PC-9 (cell line): ENCODE measurements at regions not wholly inside any gene's neighbourhood (a gene's known extent, or its start where the extent isn't known, plus 50 kb on each side); places are given as distances from the start of the nearest gene placed in this dataset.

ENCODE experiments used
- BruUV-seq: library from RNA; stranded (reverse); fragments of 400-500 nt; replicated peaks from 2 replicates; lab custom pipeline; 2021; lab: Mats Ljungman, UMichigan
- CTCF ChIA-PET: fragments of 300-600 bp; sonication (Branson Sonifier 250); formaldehyde crosslinking; loops from one replicate; lab custom pipeline; 2022; ENCODE audit warnings: antibody characterized with exemption; lab: Charles Lee
- POLR2A ChIA-PET: fragments of 300-600 bp; sonication (Branson Sonifier 250); formaldehyde crosslinking; loops from one replicate; lab custom pipeline; 2022; ENCODE audit warnings: antibody characterized with exemption; ENCODE audit not compliant: unreplicated experiment; lab: Charles Lee
- DNase-seq, 2 experiments: peaks; one replicate each; pipeline versions ENCODE4 v3.0.0 to v3.0.0-alpha.2; 2015 to 2022; ENCODE audit warnings: mixed read lengths in 1 of 2
- H2AFZ ChIP-seq: fragments of 200-600 bp; sonication (generic); 2 replicates; pipeline ENCODE4 v1.8.1; 2017; ENCODE audit warnings: antibody characterized with exemption
- H3F3A ChIP-seq: fragments of 200-600 bp; sonication (generic); 2 replicates; pipeline ENCODE4 v1.8.1; 2017; ENCODE audit warnings: antibody characterized with exemption, mild to moderate bottlenecking, low read depth; ENCODE audit not compliant: insufficient read depth
- H3K27ac ChIP-seq: fragments of 200-600 bp; sonication (generic); 2 replicates; pipeline ENCODE4 v1.6.1; 2016; ENCODE audit warnings: mixed run types
- H3K27me3 ChIP-seq: fragments of 200-600 bp; sonication (generic); 2 replicates; pipeline ENCODE4 v1.6.1; 2016; ENCODE audit warnings: low read depth, mixed run types; ENCODE audit not compliant: insufficient read depth
- H3K36me3 ChIP-seq: fragments of 200-600 bp; sonication (generic); 2 replicates; pipeline ENCODE4 v1.6.1; 2016; ENCODE audit warnings: low read depth, mixed run types
- H3K4me1 ChIP-seq: fragments of 200-600 bp; sonication (generic); replicated peaks from 2 replicates; pipeline ENCODE4 v1.6.1; 2016; ENCODE audit warnings: mixed run types; ENCODE audit not compliant: insufficient read depth
- H3K4me2 ChIP-seq: fragments of 200-600 bp; sonication (generic); 2 replicates; pipeline ENCODE4 v1.6.1; 2017; ENCODE audit warnings: mixed run types
- H3K4me3 ChIP-seq: fragments of 200-600 bp; sonication (generic); 2 replicates; pipeline ENCODE4 v1.6.1; 2016; ENCODE audit warnings: mixed run types
- H3K79me2 ChIP-seq: fragments of 200-600 bp; sonication (generic); 2 replicates; pipeline ENCODE4 v1.6.1; 2017; ENCODE audit warnings: low read depth, mixed run types
- H3K9me2 ChIP-seq: fragments of 200-600 bp; sonication (generic); 2 replicates; pipeline ENCODE4 v1.8.1; 2017; ENCODE audit warnings: mild to moderate bottlenecking; ENCODE audit not compliant: insufficient read depth
- H3K9me3 ChIP-seq: fragments of 200-600 bp; sonication (generic); 2 replicates; pipeline ENCODE4 v1.8.1; 2016; ENCODE audit warnings: low read depth; ENCODE audit not compliant: insufficient read depth
- H4K20me1 ChIP-seq: fragments of 200-600 bp; sonication (generic); 2 replicates; pipeline ENCODE4 v1.8.1; 2017; ENCODE audit not compliant: insufficient read depth
- CTCF ChIP-seq: fragments of 200-600 bp; sonication (generic); conservative IDR thresholded peaks from 2 replicates; pipeline ENCODE4 v1.6.1; 2017; ENCODE audit warnings: mixed run types, antibody characterized with exemption, mild to moderate bottlenecking, moderate library complexity
- EZH2 ChIP-seq: fragments of 200-600 bp; sonication (generic); IDR thresholded peaks from 2 replicates; pipeline ENCODE4 v1.8.0; 2017; ENCODE audit warnings: antibody characterized with exemption, low read depth
- intact Hi-C: fragments of 100-400 bp; cut with micrococcal nuclease; formaldehyde crosslinking; loops from one replicate; pipeline ENCODE4 v1.10.0; 2022; ENCODE audit not compliant: unreplicated experiment

GRCh38 chr2:182585001-182585400 is 131.1 kb upstream of the DNAJC10 start:
- TF ChIP-seq CTCF (no peak), EZH2 (no peak)
- CTCF ChIA-PET, result no interaction called here
- H3K4me2 ChIP-seq, result no peak overlapping the region
- H3K79me2 ChIP-seq, result no peaks in the 10 kb centered on the region
- H3K4me1 ChIP-seq, result no peaks in the 10 kb centered on the region
- intact Hi-C loops, result no loop called here
- BruUV-seq, result no TSS peak
- H3K36me3 ChIP-seq, result no peaks in the 10 kb centered on the region
- no peak for DNase-seq
- H3F3A ChIP-seq, result no peaks in the 10 kb centered on the region
- H3K27ac ChIP-seq, result no peak overlapping the region
- H2AFZ ChIP-seq, result no peak overlapping the region
- no peaks in the 10 kb centered on the region for H4K20me1 ChIP-seq
- H3K27me3 ChIP-seq, result no peaks in the 10 kb centered on the region
- POLR2A ChIA-PET, result no interaction called here
- no peak overlapping the region for H3K4me3 ChIP-seq
- H3K9me3 ChIP-seq, result no peaks in the 10 kb centered on the region
- no peaks in the 10 kb centered on the region for H3K9me2 ChIP-seq

GRCh38 chr2:182585430-182585829 is 130.6 kb upstream of the DNAJC10 start:
- Histone ChIP-seq H3K79me2 (no peaks in the 10 kb centered on the region), H3K36me3 (no peaks in the 10 kb centered on the region), H3K4me2 (no peak overlapping the region), H3K27ac (no peak overlapping the region), H3K9me3 (no peaks in the 10 kb centered on the region), H3K4me3 (no peak overlapping the region), H4K20me1 (no peaks in the 10 kb centered on the region), H3K4me1 (no peaks in the 10 kb centered on the region), H2AFZ (no peak overlapping the region), H3F3A (no peaks in the 10 kb centered on the region), H3K9me2 (no peaks in the 10 kb centered on the region), H3K27me3 (no peaks in the 10 kb centered on the region)
- BruUV-seq, result no TSS peak
- ChIA-PET CTCF (no interaction called here), POLR2A (no interaction called here)
- TF ChIP-seq EZH2 (no peak), CTCF (no peak)
- no peak for DNase-seq
- intact Hi-C loops, result no loop called here

DNA sequence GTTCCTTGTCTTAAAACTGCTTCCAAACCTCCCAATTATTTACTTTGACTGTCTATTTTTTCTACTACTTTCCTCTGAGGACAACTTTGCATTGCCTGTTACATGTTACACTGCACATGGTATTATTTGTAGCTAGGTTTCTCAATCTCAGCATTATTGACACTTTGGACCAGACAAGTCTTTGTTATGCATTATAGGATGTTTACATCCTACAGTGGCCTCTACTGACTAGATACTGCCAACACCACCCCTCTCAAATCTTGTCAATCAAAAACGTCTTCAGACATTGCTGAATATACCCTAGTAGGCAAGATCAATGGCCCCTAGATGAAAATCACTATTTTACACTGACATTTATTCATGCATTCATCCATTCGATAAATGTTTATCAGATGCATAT is 129.6 kb upstream of the DNAJC10 start:
- no peaks in the 10 kb centered on the region for H3K9me2 ChIP-seq
- intact Hi-C loops, result no loop called here
- no peak overlapping the region for H3K4me2 ChIP-seq
- H3K36me3 ChIP-seq, result no peaks in the 10 kb centered on the region
- H3K4me3 ChIP-seq, result no peak overlapping the region
- ChIA-PET CTCF (no interaction called here), POLR2A (interaction anchor here (0.5 kb wide), 1 partner anchor 13 kb away, joined by 4 read pairs; no protein-coding TSS in a partner anchor)
- H2AFZ ChIP-seq, result no peak overlapping the region
- BruUV-seq, result no TSS peak
- H3K4me1 ChIP-seq, result no peaks in the 10 kb centered on the region
- no peaks in the 10 kb centered on the region for H4K20me1 ChIP-seq
- no peak for DNase-seq
- TF ChIP-seq CTCF (no peak), EZH2 (no peak)
- H3K27me3 ChIP-seq, result no peaks in the 10 kb centered on the region
- H3K27ac ChIP-seq, result no peak overlapping the region
- no peaks in the 10 kb centered on the region for H3K79me2 ChIP-seq
- H3K9me3 ChIP-seq, result no peaks in the 10 kb centered on the region
- no peaks in the 10 kb centered on the region for H3F3A ChIP-seq
